ENCODE measurements at regions not wholly inside any gene's neighbourhood (a gene's known extent, or its start where the extent isn't known, plus 50 kb on each side); places are given as distances from the start of the nearest gene placed in this dataset.

DNA sequence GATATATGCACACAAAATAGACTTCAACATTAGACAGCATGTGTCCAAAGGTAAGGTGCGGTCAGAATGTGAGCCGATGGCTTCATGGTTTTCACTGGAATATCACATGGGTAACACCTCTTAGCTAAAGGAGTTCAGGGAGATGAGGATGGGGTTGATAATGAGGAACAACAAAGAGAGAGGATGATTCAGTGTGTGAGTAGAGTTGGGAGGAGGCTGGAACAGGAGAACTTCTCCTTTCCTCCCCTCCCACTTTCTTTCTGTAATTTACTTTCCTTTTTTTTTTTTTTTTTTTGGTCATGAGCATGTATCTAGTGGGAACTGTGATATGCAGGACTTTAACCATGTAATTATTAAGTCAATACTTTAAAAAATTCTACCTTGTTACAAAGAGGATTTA lies 99.4 kb downstream of the FASLG start:
- no peak for DNase-seq (ENCODE audit: low read depth)
- H3K27me3 ChIP-seq (ENCODE audit: control insufficient read depth, insufficient read depth, low read length) = no peaks in the 10 kb centered on the region
- no peak overlapping the region for H3K4me3 ChIP-seq (ENCODE audit: low read depth, low read length)
- TF ChIP-seq, protein P1, sequence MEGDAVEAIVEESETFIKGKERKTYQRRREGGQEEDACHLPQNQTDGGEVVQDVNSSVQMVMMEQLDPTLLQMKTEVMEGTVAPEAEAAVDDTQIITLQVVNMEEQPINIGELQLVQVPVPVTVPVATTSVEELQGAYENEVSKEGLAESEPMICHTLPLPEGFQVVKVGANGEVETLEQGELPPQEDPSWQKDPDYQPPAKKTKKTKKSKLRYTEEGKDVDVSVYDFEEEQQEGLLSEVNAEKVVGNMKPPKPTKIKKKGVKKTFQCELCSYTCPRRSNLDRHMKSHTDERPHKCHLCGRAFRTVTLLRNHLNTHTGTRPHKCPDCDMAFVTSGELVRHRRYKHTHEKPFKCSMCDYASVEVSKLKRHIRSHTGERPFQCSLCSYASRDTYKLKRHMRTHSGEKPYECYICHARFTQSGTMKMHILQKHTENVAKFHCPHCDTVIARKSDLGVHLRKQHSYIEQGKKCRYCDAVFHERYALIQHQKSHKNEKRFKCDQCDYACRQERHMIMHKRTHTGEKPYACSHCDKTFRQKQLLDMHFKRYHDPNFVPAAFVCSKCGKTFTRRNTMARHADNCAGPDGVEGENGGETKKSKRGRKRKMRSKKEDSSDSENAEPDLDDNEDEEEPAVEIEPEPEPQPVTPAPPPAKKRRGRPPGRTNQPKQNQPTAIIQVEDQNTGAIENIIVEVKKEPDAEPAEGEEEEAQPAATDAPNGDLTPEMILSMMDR (IDR thresholded peaks at IDR 0.05; ENCODE audit: insufficient read depth, low read length, poor library complexity, severe bottlenecking) = no peak
- H3K36me3 ChIP-seq (ENCODE audit: control insufficient read depth, insufficient read depth, low read length) = no peaks in the 10 kb centered on the region

DNA sequence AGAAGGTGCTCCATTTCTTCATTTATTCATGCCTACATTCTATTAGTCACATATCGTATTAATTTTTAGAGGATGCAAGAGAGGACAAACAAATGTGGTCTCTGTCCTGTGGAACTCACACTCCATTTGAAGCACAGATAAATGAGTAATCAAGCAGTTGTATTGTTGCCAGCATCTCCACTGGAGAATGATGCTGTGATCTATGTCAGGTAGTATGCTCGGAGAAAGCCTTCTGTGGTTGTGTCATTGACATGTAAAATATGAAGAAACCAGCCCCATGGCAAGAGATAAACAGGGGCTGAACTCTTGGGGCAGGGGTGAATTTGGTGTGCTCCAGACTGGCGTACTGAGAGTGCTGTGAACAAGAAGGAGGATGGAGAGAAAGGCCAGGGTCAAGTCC lies 101.2 kb downstream of the FASLG start:
- Histone ChIP-seq H3K4me3 (ENCODE audit: low read depth, low read length) (no peak overlapping the region), H3K36me3 (ENCODE audit: control insufficient read depth, insufficient read depth, low read length) (no peaks in the 10 kb centered on the region), H3K27me3 (ENCODE audit: control insufficient read depth, insufficient read depth, low read length) (no peaks in the 10 kb centered on the region)
- no peak for DNase-seq (ENCODE audit: low read depth)
- TF ChIP-seq, protein P1 (IDR thresholded peaks at IDR 0.05; ENCODE audit: insufficient read depth, low read length, poor library complexity, severe bottlenecking) = no peak

DNA sequence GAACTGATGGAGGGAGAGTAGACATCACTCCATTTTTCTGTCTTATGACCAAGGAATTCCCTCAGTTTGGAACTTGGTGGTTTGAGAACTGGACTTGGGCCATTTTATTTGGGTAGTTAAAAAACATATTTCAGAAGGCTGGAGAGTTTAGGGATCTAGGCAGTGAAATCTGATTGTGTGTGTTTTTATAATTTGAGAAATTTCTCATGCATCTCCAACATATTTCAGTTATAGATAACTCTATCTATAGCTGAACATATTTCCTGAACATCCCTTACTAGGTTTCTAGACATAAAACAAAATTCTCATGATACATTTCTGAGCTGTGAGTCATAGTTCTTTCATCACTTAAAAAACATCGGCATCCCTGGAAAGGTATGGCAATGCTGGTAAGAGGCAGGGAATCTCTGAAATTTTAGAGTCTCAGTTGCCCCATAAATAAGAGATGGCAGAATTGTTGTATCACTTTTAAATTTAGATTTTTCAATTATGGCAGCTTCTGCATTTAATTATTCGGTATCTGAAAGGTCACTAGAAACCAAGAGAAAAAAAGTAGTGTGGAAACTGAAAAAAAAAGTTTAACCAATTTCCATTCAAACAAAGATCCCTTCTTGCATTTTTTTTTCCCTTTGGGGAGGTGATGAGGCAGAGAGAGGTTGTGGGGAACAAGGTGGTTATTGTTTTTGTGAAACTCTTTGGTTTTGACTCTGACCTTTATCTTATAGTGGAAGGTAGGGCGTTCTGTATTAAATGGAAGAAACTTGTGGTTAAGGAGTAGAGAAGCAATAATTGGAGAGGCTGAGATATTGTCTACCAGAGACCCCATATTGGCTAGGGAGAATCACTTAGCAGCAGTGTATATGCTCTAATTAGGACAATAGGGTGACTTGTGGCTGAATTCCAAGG lies 102.9 kb downstream of the FASLG start:
- H3K36me3 ChIP-seq (ENCODE audit: control insufficient read depth, insufficient read depth, low read length) = no peaks in the 10 kb centered on the region
- DNase-seq (ENCODE audit: low read depth) = no peak
- no peak overlapping the region for H3K4me3 ChIP-seq (ENCODE audit: low read depth, low read length)
- TF ChIP-seq, protein P1 (IDR thresholded peaks at IDR 0.05; ENCODE audit: insufficient read depth, low read length, poor library complexity, severe bottlenecking) = no peak
- no peaks in the 10 kb centered on the region for H3K27me3 ChIP-seq (ENCODE audit: control insufficient read depth, insufficient read depth, low read length)

DNA sequence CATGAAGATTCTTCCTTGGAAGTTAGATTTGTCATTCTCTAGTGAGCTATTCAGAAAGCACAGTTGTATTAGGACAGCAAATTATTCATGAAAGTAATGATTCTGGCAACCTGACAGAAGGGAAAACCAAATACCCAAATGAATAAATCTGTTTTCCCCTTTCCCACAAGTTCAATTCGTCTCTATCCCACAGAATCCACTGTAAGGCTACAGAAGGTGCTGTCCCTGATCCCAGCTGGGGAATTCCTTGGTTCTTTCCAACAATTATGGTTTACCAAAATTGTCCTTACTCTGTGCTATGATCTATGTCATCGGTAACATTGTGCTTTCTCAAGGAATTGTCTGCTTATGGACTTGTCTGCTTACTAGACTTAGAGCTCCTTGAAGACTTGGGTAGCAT lies 104.2 kb downstream of the FASLG start:
- no peak overlapping the region for H3K4me3 ChIP-seq (ENCODE audit: low read depth, low read length)
- TF ChIP-seq, protein P1 (IDR thresholded peaks at IDR 0.05; ENCODE audit: insufficient read depth, low read length, poor library complexity, severe bottlenecking) = no peak
- DNase-seq (ENCODE audit: low read depth) = no peak
- H3K27me3 ChIP-seq (ENCODE audit: control insufficient read depth, insufficient read depth, low read length) = no peaks in the 10 kb centered on the region
- no peaks in the 10 kb centered on the region for H3K36me3 ChIP-seq (ENCODE audit: control insufficient read depth, insufficient read depth, low read length)

DNA sequence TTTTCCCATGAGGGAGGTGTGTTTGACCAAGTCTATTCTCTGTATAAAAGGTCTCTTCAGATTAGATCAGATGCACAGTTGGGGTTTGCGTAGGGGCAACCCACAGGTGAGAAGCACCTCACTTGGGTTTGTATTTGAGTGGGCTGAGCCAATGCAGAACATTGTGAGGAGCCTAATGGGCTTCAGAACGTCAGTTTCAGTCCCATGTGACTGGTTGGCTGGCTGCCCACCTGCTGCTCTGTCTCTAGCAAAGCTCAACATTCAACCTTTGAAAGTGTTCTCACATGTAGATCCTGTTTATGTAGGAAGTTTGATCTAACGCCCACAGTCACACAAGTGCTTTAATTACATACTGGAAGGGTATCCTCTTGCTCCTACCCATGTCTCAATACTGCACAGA lies 105.5 kb downstream of the FASLG start:
- TF ChIP-seq, protein P1 (IDR thresholded peaks at IDR 0.05; ENCODE audit: insufficient read depth, low read length, poor library complexity, severe bottlenecking) = no peak
- Histone ChIP-seq H3K36me3 (ENCODE audit: control insufficient read depth, insufficient read depth, low read length) (no peaks in the 10 kb centered on the region), H3K27me3 (ENCODE audit: control insufficient read depth, insufficient read depth, low read length) (no peaks in the 10 kb centered on the region), H3K4me3 (ENCODE audit: low read depth, low read length) (no peak overlapping the region)
- DNase-seq (ENCODE audit: low read depth) = no peak

DNA sequence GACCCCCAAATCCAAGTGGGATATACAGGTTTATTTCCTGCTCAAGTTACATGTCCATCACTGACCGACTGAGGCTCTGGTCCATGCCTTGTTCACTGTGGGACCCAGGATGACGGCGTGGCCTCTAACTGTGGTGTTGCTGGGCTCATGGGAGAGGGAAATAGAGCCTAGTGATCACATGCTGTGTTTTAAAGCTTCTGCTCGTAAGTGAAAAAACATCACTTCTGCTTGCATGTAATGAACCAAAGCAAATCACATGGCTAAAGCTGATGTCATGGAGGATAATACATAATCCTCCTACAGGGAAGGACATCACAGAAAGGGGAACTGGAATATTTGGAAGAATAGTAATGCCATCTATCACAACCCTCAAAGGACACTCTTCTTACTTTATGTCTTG lies 107.6 kb downstream of the FASLG start:
- TF ChIP-seq, protein P1 (IDR thresholded peaks at IDR 0.05; ENCODE audit: insufficient read depth, low read length, poor library complexity, severe bottlenecking) = no peak
- H3K36me3 ChIP-seq (ENCODE audit: control insufficient read depth, insufficient read depth, low read length) = no peaks in the 10 kb centered on the region

More for the DNA sequence above, 107.6 kb downstream of the FASLG start:
- H3K4me3 ChIP-seq (ENCODE audit: low read depth, low read length) = no peak overlapping the region
- no peak for DNase-seq (ENCODE audit: low read depth)
- no peaks in the 10 kb centered on the region for H3K27me3 ChIP-seq (ENCODE audit: control insufficient read depth, insufficient read depth, low read length)
